WTC11 (cell line): ENCODE measurements at regions not wholly inside any gene's neighbourhood (a gene's known extent, or its start where the extent isn't known, plus 50 kb on each side); places are given as distances from the start of the nearest gene placed in this dataset.

ENCODE experiments used
- ATAC-seq: fragments of 200-7000 bp; cut with Tn5 transposase; 2 replicates; pipeline ENCODE4 v1.10.0; 2021; ENCODE audit warnings: mild to moderate bottlenecking, moderate library complexity
- CTCF ChIA-PET: fragments of 300-600 bp; sonication (Branson Sonifier 250); formaldehyde crosslinking; loops from one replicate; lab custom pipeline; 2021; ENCODE audit warnings: antibody characterized with exemption; lab: Charles Lee
- POLR2A ChIA-PET: fragments of 350-600 bp; sonication (Branson Sonifier 250); formaldehyde crosslinking; loops from one replicate; lab custom pipeline; 2021; ENCODE audit warnings: antibody characterized with exemption; lab: Charles Lee
- DNase-seq: peaks from one replicate; pipeline ENCODE4 v3.0.0; 2021; ENCODE audit warnings: low spot score
- H3K27ac Mint-ChIP-seq: 2 replicates; pipeline ENCODE4 v1.8.0; 2021; ENCODE audit warnings: mixed read lengths
- H3K27me3 Mint-ChIP-seq: 2 replicates; pipeline ENCODE4 v1.8.0; 2021; ENCODE audit warnings: low read depth, mild to moderate bottlenecking, moderate library complexity, mixed read lengths
- H3K36me3 Mint-ChIP-seq: 2 replicates; pipeline ENCODE4 v1.8.0; 2021; ENCODE audit warnings: mixed read lengths
- H3K4me1 Mint-ChIP-seq: 2 replicates; pipeline ENCODE4 v1.8.0; 2022; ENCODE audit warnings: mixed read lengths
- H3K4me3 Mint-ChIP-seq: 2 replicates; pipeline ENCODE4 v1.8.0; 2021; ENCODE audit warnings: mild to moderate bottlenecking, moderate library complexity, mixed read lengths
- H3K9me3 Mint-ChIP-seq: 2 replicates; pipeline ENCODE4 v1.8.0; 2021; ENCODE audit warnings: mixed read lengths
- AFF4 ChIP-seq: sonication (generic); formaldehyde crosslinking; IDR thresholded peaks from 2 replicates; pipeline ENCODE4 v1.8.1; 2023; ENCODE audit warnings: mild to moderate bottlenecking, missing genetic modification reagents, borderline replicate concordance
- CBFB ChIP-seq: sonication (generic); formaldehyde crosslinking; IDR thresholded peaks from 2 replicates; pipeline ENCODE4 v1.8.1; 2022; ENCODE audit warnings: mild to moderate bottlenecking, low read depth, missing genetic modification reagents
- CREB1 ChIP-seq: sonication (generic); formaldehyde crosslinking; IDR thresholded peaks from 2 replicates; pipeline ENCODE4 v1.8.0; 2023; ENCODE audit warnings: mild to moderate bottlenecking, missing genetic modification reagents
- E2F5 ChIP-seq: sonication (generic); formaldehyde crosslinking; IDR thresholded peaks from 2 replicates; pipeline ENCODE4 v1.8.1; 2022; ENCODE audit warnings: mild to moderate bottlenecking, moderate library complexity, missing genetic modification reagents
- ELF4 ChIP-seq: sonication (generic); formaldehyde crosslinking; IDR thresholded peaks from 2 replicates; pipeline ENCODE4 v1.8.1; 2022; ENCODE audit warnings: low read depth, mild to moderate bottlenecking, moderate library complexity, missing genetic modification reagents
- FOXJ3 ChIP-seq: sonication (generic); formaldehyde crosslinking; IDR thresholded peaks from 2 replicates; pipeline ENCODE4 v1.9.0; 2021; ENCODE audit warnings: missing genetic modification reagents, mild to moderate bottlenecking, borderline replicate concordance
- FOXK1 ChIP-seq: sonication (generic); formaldehyde crosslinking; IDR thresholded peaks from 2 replicates; pipeline ENCODE4 v1.8.0; 2022; ENCODE audit warnings: mild to moderate bottlenecking, moderate library complexity, missing genetic modification reagents
- FOXP1 ChIP-seq: sonication (generic); formaldehyde crosslinking; IDR thresholded peaks from 2 replicates; pipeline ENCODE4 v1.8.0; 2022; ENCODE audit warnings: missing genetic modification reagents, mild to moderate bottlenecking, moderate library complexity, borderline replicate concordance
- GABPB1 ChIP-seq: sonication (generic); formaldehyde crosslinking; IDR thresholded peaks from 2 replicates; pipeline ENCODE4 v1.8.1; 2023; ENCODE audit warnings: mild to moderate bottlenecking, missing genetic modification reagents
- GRHL2 ChIP-seq: fragments of 250-450 bp; sonication (Bioruptor Pico); IDR thresholded peaks from 2 replicates; pipeline ENCODE4 v1.8.0; 2022; ENCODE audit warnings: mild to moderate bottlenecking, moderate library complexity; ENCODE audit not compliant: insufficient replicate concordance, severe bottlenecking
- GTF2I ChIP-seq: fragments of 250-450 bp; sonication (Bioruptor Pico); conservative IDR thresholded peaks from 2 replicates; pipeline ENCODE4 v1.4.0; 2021; ENCODE audit warnings: mild to moderate bottlenecking
- MAX ChIP-seq: sonication (generic); formaldehyde crosslinking; IDR thresholded peaks from 2 replicates; pipeline ENCODE4 v1.8.0; 2022; ENCODE audit warnings: mild to moderate bottlenecking, missing genetic modification reagents
- NFE2L1 ChIP-seq: sonication (generic); formaldehyde crosslinking; IDR thresholded peaks from 2 replicates; pipeline ENCODE4 v1.8.1; 2023; ENCODE audit warnings: missing genetic modification reagents
- NR1H2 ChIP-seq: sonication (generic); formaldehyde crosslinking; IDR thresholded peaks from 2 replicates; pipeline ENCODE4 v1.9.0; 2021; ENCODE audit warnings: mild to moderate bottlenecking, moderate library complexity, missing genetic modification reagents
- RORB ChIP-seq: fragments of 250-450 bp; sonication (Bioruptor Pico); IDR thresholded peaks from 2 replicates; pipeline ENCODE4 v1.9.0; 2021; ENCODE audit warnings: mild to moderate bottlenecking
- SMAD4 ChIP-seq: sonication (generic); formaldehyde crosslinking; IDR thresholded peaks from 2 replicates; pipeline ENCODE4 v1.8.0; 2022; ENCODE audit warnings: mild to moderate bottlenecking, missing genetic modification reagents
- TCF7 ChIP-seq: sonication (generic); formaldehyde crosslinking; IDR thresholded peaks from 2 replicates; pipeline ENCODE4 v1.8.0; 2022; ENCODE audit warnings: mild to moderate bottlenecking, low read depth, missing genetic modification reagents, moderate library complexity
- TEAD4 ChIP-seq: sonication (generic); formaldehyde crosslinking; IDR thresholded peaks from 2 replicates; pipeline ENCODE4 v1.8.0; 2022; ENCODE audit warnings: mild to moderate bottlenecking, missing genetic modification reagents
- ZBTB21 ChIP-seq: sonication (generic); formaldehyde crosslinking; IDR thresholded peaks from 2 replicates; pipeline ENCODE4 v1.8.1; 2023; ENCODE audit warnings: mild to moderate bottlenecking, missing genetic modification reagents, borderline replicate concordance
- ZNF138 ChIP-seq: sonication (generic); formaldehyde crosslinking; conservative IDR thresholded peaks from 2 replicates; pipeline ENCODE4 v1.8.1; 2022; ENCODE audit warnings: mild to moderate bottlenecking, moderate library complexity, missing genetic modification reagents
- ZNF219 ChIP-seq: sonication (generic); formaldehyde crosslinking; IDR thresholded peaks from 2 replicates; pipeline ENCODE4 v1.8.0; 2023; ENCODE audit warnings: missing genetic modification reagents, mild to moderate bottlenecking, borderline replicate concordance
- ZNF416 ChIP-seq: fragments of 250-450 bp; sonication (Bioruptor Pico); IDR thresholded peaks from 2 replicates; pipeline ENCODE4 v1.9.0; 2021; ENCODE audit warnings: mild to moderate bottlenecking, inconsistent platforms
- ZNF423 ChIP-seq: fragments of 250-450 bp; sonication (Bioruptor Pico); IDR thresholded peaks from 2 replicates; pipeline ENCODE4 v2.1.2; 2022; ENCODE audit warnings: mild to moderate bottlenecking, moderate library complexity
- TF ChIP-seq, protein P1 (sequence below): fragments of 250-450 bp; sonication (Bioruptor Pico); IDR thresholded peaks from 2 replicates; pipeline ENCODE4 v1.8.0; 2021; ENCODE audit warnings: mild to moderate bottlenecking

DNA sequence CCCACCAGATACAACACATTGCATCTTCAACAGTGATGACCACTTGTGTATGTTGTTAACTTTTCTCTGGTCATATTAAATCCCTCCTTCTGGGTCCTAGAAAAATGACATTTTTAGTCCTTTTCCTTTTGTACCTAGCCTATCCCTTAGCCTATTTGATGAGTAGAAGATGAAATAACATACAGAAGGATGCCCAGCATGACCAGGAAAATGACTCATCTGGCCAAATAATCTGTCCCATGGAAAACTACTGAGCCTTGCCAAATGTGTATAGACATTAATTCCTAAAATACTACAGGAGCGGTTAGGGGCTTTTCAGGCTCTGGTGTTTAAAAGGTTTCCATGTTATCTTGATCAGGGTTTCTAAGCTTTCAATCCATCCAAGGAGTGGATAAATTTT lies 129.0 kb upstream of the KCNIP4 start:
- H3K36me3 Mint-ChIP-seq, result peaks cover 20% of the 10 kb centered on the region
- ChIA-PET POLR2A (no interaction called here), CTCF (interaction anchor here (1.0 kb wide), 1 partner anchor 129 kb away, joined by 5 read pairs; the partner anchor contains the start of gene KCNIP4)
- H3K4me1 Mint-ChIP-seq, result peaks cover 3% of the 10 kb centered on the region
- DNase-seq (no peak), ATAC-seq (no peak)
- no peak overlapping the region for H3K27ac Mint-ChIP-seq
- no peak overlapping the region for H3K4me3 Mint-ChIP-seq
- H3K27me3 Mint-ChIP-seq, result no peaks in the 10 kb centered on the region
- TF ChIP-seq AFF4 (CRISPR knock-in tag) (no peak), TEAD4 (CRISPR knock-in tag) (no peak), MAX (no peak), FOXP1 (CRISPR knock-in tag) (no peak), CREB1 (no peak), ELF4 (CRISPR knock-in tag) (no peak), GTF2I (CRISPR knock-in tag) (no peak), ZBTB21 (no peak)
- peaks cover 61% of the 10 kb centered on the region for H3K9me3 Mint-ChIP-seq

DNA sequence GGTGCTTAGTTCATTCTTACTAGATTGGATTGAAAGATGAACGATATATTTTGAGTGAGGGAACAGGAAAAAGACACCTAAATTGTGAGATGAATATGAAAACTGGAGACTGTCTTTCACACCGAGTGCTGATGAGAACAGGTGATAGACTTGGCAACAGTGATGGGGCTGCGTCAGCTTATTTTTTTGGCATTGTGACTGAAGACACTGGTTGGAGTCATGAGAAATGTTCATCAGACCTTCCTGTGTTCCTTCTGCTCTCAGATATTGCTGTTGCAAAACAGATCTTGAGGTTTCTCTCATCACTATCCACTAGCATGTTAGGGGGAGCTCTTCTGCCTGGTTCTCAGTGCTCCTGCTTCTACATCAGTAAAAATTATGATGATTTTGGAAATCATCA lies 124.2 kb upstream of the KCNIP4 start:
- POLR2A ChIA-PET, result no interaction called here
- TF ChIP-seq GTF2I (CRISPR knock-in tag), result no peak
- TF ChIP-seq FOXK1, result no peak
- TF ChIP-seq NFE2L1 (CRISPR knock-in tag), result no peak
- TF ChIP-seq, protein P1, sequence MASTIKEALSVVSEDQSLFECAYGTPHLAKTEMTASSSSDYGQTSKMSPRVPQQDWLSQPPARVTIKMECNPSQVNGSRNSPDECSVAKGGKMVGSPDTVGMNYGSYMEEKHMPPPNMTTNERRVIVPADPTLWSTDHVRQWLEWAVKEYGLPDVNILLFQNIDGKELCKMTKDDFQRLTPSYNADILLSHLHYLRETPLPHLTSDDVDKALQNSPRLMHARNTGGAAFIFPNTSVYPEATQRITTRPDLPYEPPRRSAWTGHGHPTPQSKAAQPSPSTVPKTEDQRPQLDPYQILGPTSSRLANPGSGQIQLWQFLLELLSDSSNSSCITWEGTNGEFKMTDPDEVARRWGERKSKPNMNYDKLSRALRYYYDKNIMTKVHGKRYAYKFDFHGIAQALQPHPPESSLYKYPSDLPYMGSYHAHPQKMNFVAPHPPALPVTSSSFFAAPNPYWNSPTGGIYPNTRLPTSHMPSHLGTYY, result no peak
- TF ChIP-seq ZNF416 (CRISPR knock-in tag), result no peak
- TF ChIP-seq RORB, result no peak
- no peak for TF ChIP-seq GABPB1 (CRISPR knock-in tag)
- TF ChIP-seq MAX, result no peak
- no peak for TF ChIP-seq ZNF138
- TF ChIP-seq FOXJ3 (CRISPR knock-in tag), result no peak
- ATAC-seq, result no peak
- peaks cover 17% of the 10 kb centered on the region for H3K36me3 Mint-ChIP-seq
- CTCF ChIA-PET, result no interaction called here
- H3K9me3 Mint-ChIP-seq, result peaks cover 50% of the 10 kb centered on the region
- no peak overlapping the region for H3K27ac Mint-ChIP-seq
- H3K4me1 Mint-ChIP-seq, result no peaks in the 10 kb centered on the region
- no peak overlapping the region for H3K4me3 Mint-ChIP-seq
- DNase-seq, result no peak
- H3K27me3 Mint-ChIP-seq, result no peaks in the 10 kb centered on the region

GRCh38 chr4:22072240-22072639 lies 123.7 kb upstream of the KCNIP4 start:
- ChIA-PET POLR2A (no interaction called here), CTCF (no interaction called here)
- Mint-ChIP-seq H3K9me3 (peaks cover 46% of the 10 kb centered on the region), H3K4me1 (no peaks in the 10 kb centered on the region), H3K27me3 (no peaks in the 10 kb centered on the region), H3K4me3 (no peak overlapping the region), H3K36me3 (peaks cover 17% of the 10 kb centered on the region), H3K27ac (no peak overlapping the region)
- TF ChIP-seq RORB, result no peak
- TF ChIP-seq TCF7 (CRISPR knock-in tag), result no peak
- no peak for TF ChIP-seq GRHL2 (CRISPR knock-in tag)
- TF ChIP-seq E2F5 (CRISPR knock-in tag), result no peak
- no peak for TF ChIP-seq NR1H2 (CRISPR knock-in tag)
- no peak for TF ChIP-seq CBFB
- no peak for TF ChIP-seq ZNF423
- no peak for TF ChIP-seq ZNF219 (CRISPR knock-in tag)
- TF ChIP-seq SMAD4 (CRISPR knock-in tag), result no peak
- no peak for TF ChIP-seq FOXP1 (CRISPR knock-in tag)
- ATAC-seq (no peak), DNase-seq (no peak)
